VCaP (cell line): ENCODE measurements at regions not wholly inside any gene's neighbourhood (a gene's known extent, or its start where the extent isn't known, plus 50 kb on each side); places are given as distances from the start of the nearest gene placed in this dataset.

Source experiments
- H3K27ac ChIP-seq: fragments of 450-650 bp; 2 replicates; pipeline ENCODE4 v1.5.1; 2017
- CTCF ChIP-seq: fragments of 450-650 bp; conservative IDR thresholded peaks from 2 replicates; pipeline ENCODE4 v1.5.1; 2017; ENCODE audit warnings: mild to moderate bottlenecking, moderate library complexity

DNA sequence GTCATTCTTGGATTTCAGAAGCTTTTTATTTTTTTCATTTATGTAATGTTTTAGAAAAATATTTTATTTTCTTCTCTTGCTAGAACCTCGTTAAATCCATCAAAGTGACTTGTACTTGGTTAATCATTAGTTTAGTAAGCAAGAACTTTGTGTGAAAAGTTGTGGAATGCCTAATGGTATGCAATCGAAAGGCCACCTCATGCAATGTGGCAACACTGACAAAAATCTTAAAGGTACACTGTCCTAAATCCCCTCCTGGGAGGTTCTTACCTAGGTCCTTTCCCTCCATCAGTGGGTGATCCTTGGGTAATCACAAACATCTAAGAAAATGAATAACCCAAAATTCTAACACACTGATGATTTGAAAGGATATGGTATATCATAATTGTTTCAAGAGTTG lies 304.2 kb downstream of the DNAH5 start:
- no peak for TF ChIP-seq CTCF
- H3K27ac ChIP-seq: no peak overlapping the region

DNA sequence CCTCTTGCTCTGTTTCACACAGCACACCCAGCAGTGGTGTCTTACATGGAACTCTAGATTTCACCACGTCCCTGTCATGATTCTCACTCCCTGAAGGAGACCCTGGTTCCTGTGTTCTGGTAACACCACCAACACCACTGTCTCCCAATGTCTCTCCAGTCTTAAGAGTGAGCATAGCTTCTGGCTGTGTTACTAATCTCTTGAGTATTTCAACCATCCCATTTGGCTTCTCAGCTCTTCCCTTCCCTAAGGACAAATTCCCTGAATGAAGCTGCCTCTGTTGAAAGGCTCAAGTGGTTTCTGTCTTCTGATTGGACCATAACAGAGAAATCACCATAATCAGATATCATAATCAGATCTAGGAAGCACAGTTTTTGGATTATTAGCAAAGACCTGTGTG lies 311.8 kb downstream of the DNAH5 start:
- TF ChIP-seq CTCF: no peak
- H3K27ac ChIP-seq: no peak overlapping the region

GRCh38 chr5:13629218-13629617 lies 315.3 kb downstream of the DNAH5 start:
- no peak for TF ChIP-seq CTCF

DNA sequence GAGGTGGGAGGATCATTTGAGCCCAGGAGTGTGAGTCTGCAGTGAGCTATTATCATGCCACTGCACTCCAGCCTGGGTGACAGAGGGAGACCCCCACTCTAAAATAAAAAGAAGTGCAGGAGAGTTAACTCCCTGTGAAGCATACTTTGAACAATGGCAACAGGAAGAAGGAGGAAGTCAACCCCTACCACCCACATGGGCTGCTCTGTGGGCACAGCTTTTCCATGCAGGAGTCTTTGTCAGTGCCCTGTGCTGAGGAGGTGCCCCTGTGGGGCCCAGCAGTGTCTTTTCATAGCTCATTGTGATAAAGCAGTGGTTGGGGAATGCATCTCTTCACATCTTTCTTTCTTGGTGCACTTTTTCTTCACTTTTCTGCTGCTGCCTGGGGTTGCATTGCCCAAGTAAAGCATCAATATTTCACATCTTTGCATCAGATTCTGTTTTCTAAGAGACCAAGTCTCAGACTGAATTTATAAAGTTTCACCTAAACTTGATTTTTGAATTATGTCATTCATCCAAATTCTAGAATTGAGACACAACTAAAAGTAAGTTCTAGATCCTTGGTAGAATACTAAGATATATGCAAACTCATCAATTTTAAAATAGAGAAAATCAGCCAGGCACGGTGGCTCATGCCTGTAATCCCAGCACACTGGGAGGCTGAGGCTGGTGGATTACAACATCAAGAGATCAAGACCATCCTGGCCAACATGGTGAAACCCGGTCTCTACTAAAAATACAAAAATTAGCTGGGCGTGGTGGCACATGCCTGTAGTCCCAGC lies 316.6 kb downstream of the DNAH5 start:
- no peak overlapping the region for H3K27ac ChIP-seq
- TF ChIP-seq CTCF: no peak

More at GRCh38 chr5:13629218-13629617, 315.3 kb downstream of the DNAH5 start:
- no peak overlapping the region for H3K27ac ChIP-seq

DNA sequence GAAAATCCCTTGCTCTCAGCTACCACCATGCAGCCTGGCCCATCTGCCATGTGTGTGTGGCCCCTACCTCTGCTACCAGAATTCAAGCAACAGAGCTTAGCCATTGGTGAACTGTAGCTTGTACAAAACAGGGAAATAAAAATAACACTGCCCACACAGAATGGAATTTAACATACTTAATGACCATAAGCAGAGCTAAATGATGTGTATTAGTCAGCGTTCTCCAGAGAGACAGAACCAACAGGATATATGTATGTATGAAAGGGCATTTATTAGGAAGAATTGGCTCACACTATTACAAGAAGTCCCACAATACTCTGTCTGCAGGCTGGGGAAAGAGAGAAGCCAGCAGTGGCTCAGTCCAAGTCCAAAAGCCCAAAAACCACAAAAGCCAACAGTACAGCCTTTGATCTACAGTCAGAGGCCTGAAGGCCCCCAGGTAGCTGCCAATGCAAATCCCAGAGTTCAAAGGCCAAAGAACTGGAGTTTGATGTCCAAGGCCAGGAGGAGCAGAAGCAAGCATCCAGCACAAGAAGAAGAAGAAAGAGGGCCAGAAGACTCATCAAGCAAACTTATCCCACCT lies 318.8 kb downstream of the DNAH5 start:
- H3K27ac ChIP-seq: no peak overlapping the region
- no peak for TF ChIP-seq CTCF

DNA sequence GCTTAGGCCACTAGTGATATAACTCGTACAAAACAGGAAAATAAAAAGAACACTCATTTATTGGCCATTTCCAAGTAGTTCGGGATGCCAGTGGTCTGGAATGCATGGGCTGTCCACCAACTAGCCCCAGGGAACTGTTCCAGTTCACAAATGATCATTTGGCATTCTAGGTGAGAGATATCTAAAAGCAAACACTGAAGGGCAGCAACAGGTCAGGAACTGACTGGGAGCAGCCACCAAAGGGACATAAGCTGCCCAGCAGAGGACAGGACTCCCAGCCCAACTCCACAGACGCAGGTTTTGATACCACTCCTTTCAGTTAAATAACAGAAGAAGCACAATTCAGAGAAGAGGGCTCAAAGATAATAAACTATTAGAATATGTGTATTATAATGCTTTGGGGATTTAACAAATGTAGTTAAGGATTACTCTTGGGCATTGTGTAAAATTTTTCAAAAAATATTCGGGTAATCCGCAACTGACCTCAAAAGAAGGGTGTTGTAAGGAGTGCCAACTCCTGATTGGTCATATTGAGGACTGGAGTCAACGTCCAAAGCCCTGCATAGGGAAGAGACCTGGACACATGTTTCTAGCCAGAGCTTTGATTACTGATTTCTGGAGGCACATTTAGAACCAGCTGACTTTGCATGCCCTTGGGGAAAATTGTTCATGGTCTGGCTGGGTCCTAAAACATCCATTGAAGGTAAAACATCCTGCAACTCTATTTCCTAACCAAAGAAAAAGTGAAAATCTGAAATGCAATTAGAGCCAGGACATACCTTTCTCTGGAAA lies 320.0 kb downstream of the DNAH5 start:
- no peak overlapping the region for H3K27ac ChIP-seq
- TF ChIP-seq CTCF: no peak

- TF ChIP-seq CTCF: no peak
- H3K27ac ChIP-seq: no peak overlapping the region
These were observed 330.9 kb downstream of the DNAH5 start for GRCh38 chr5:13613621-13614020.
